Body of pancreas (tissue), 4 donors: ENCODE measurements at regions not wholly inside any gene's neighbourhood (a gene's known extent, or its start where the extent isn't known, plus 50 kb on each side); places are given as distances from the start of the nearest gene placed in this dataset.

Source experiments
- CTCF ChIP-seq, 7 experiments: fragments of 450-650 bp in 4 of 7; fragments of 200-600 bp in 3 of 7; sonication (generic) in 3 of 7; IDR thresholded peaks; one replicate each; pipeline ENCODE4 v1.5.1; 2016 to 2019; ENCODE audit warnings: antibody characterized with exemption in 7 of 7
- POLR2A ChIP-seq, 3 donors: fragments of 450-650 bp; IDR thresholded peaks; one replicate each; pipeline ENCODE4 v1.6.1; 2016; ENCODE audit warnings: antibody characterized with exemption in 3 of 3, mild to moderate bottlenecking in 2 of 3

DNA sequence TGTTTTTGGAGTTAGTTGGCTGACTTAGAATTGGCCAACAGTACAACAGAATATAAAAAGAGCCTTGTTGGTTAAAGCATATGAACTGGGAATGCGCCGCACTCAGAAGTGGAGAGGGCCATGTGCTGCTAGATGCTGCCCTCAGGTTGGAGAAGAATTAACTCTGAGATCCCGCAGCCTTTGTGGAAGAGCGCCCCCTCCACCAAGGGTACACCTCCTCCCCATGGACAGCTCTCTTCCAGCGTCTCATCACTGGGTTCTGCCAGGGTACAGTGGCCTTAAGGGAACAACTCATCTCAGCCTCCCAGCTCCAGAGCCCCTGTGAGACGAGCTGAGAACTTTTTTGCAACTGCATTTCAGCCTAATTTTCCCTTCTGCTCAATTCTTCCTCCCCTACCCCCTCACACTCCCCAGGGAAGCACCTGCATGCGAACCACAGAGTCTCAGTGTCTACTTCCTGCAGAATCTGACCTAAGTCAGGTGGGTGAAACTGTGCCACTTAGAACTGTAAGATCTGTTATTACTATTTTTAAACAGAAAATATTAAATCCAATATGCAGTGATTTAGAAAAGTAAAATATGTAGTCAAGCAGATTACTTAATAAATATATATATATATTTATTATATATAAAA, 380.6 kb downstream of the RAB28 start:
- TF ChIP-seq CTCF (IDR thresholded peaks at IDR 0.05) = no peak
- TF ChIP-seq POLR2A (IDR thresholded peaks at IDR 0.05) = no peak
